AG04449 (cell line): ENCODE measurements at regions not wholly inside any gene's neighbourhood (a gene's known extent, or its start where the extent isn't known, plus 50 kb on each side); places are given as distances from the start of the nearest gene placed in this dataset.

Source experiments
- CTCF ChIA-PET: fragments of 350-600 bp; formaldehyde crosslinking; extraction: SDS; loops from one replicate; lab custom pipeline; 2021; ENCODE audit warnings: antibody characterized with exemption; lab: Yijun Ruan, JAX
- POLR2A ChIA-PET: fragments of 400-600, 350-600 bp; formaldehyde crosslinking; extraction: SDS; loops from one replicate; lab custom pipeline; 2020; ENCODE audit warnings: antibody characterized with exemption, inconsistent platforms; lab: Yijun Ruan, JAX
- DNase-seq: peaks from one replicate; pipeline ENCODE4 v3.0.0-alpha.2; 2010; ENCODE audit warnings: low read depth, low spot score
- H3K4me3 ChIP-seq: 2 replicates; pipeline ENCODE4 v1.5.1; 2011; ENCODE audit warnings: low read depth, mild to moderate bottlenecking, control low read depth, low read length
- CTCF ChIP-seq: IDR thresholded peaks from one replicate; pipeline ENCODE4 v1.5.1; 2011; ENCODE audit warnings: mild to moderate bottlenecking, moderate library complexity, low read length, control low read depth, inconsistent platforms; ENCODE audit not compliant: insufficient read depth; ENCODE audit errors: missing control alignments

DNA sequence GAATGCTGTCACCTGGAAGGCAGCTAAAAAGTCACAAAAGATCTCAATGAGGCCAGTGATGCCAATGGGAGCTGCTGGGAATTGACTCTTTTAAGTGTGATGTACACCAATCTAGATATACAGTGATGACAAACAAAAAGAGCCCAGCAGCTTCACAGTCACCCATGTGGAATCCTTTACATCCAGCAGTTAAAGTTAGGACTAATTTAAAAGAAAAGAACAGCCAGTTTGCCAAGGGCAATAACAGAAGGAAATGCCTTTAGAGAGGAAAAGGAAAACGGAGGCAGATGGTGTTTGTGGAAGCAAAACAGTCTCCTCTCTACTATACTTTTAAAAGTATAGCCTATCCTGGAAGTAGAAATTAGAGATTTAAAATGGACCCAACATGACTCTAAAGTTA, 873.5 kb downstream of the EPHA7 start:
- ChIA-PET POLR2A (no interaction called here), CTCF (no interaction called here)
- H3K4me3 ChIP-seq = no peak overlapping the region
- TF ChIP-seq CTCF = no peak
- DNase-seq = no peak

- H3K4me3 ChIP-seq = no peak overlapping the region
- no peak for DNase-seq
- CTCF ChIA-PET = no interaction called here
- no peak for TF ChIP-seq CTCF
- POLR2A ChIA-PET = no interaction called here
Measured at GRCh38 chr6:92541448-92542060, 877.8 kb downstream of the EPHA7 start.

- no peak for DNase-seq
- POLR2A ChIA-PET = no interaction called here
- TF ChIP-seq CTCF = no peak
- CTCF ChIA-PET = no interaction called here
- H3K4me3 ChIP-seq = no peak overlapping the region
Measured at GRCh38 chr6:92538926-92539325, 880.4 kb downstream of the EPHA7 start.

DNA sequence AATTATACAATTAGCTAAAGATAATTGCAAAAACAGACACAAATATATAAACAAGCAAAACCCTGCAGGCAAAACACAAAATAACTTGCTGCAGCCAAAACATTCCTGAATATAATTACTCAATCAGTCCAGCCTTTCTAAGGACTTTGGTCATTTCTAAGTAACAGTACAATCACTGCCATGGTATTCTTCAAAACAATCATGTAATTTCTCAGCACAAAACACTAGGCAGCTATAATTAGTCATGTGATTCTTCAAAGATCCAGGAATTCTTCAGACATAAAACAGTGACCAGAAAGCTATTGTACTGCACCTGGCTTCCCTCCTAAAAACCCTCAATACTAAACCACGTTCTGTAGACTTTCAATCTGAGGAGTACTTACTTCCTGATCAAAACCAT, 881.1 kb downstream of the EPHA7 start:
- ChIA-PET POLR2A (no interaction called here), CTCF (no interaction called here)
- H3K4me3 ChIP-seq = no peak overlapping the region
- no peak for TF ChIP-seq CTCF
- no peak for DNase-seq

DNA sequence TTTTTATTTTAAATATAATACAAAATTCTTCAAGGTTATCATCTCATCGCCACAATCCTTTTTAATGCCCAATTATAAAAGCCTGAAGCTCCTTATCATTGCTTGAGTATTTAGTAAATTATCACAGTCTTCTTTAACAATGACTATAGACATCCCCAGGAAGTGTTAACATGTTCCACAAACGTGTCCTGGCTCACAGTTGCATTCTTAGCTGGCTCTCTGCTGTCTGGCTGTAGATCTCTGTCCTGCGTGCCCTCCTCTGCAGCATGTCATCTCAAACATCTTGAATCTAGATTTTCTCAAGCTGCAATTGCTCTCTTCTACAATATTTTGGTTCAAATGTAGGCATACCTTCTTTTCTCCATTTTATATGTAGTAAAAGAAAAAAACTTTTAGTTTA, 885.2 kb downstream of the EPHA7 start:
- ChIA-PET POLR2A (no interaction called here), CTCF (no interaction called here)
- H3K4me3 ChIP-seq = no peak overlapping the region
- no peak for TF ChIP-seq CTCF
- DNase-seq = no peak

DNA sequence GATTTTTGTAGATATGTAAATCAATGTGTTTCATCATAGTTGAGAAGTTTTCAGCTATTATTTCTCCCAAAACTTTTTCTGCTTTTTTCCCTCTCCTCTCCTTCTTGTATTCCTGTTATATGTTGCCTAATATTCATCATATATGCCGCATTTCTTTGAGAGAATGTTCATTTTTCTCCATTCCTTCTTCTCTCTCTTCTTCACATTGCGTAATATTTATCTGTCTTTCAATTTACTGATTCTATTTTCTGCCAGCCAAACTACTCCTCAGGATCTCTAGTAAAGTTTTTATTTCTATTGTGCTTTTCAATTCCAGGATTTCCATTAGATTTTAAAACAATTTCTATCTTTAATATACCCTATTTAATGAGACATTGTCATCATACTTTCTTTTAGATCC, 896.8 kb downstream of the EPHA7 start:
- ChIA-PET CTCF (no interaction called here), POLR2A (no interaction called here)
- DNase-seq = no peak
- TF ChIP-seq CTCF = no peak
- no peak overlapping the region for H3K4me3 ChIP-seq
